ENCODE measurements at regions not wholly inside any gene's neighbourhood (a gene's known extent, or its start where the extent isn't known, plus 50 kb on each side); places are given as distances from the start of the nearest gene placed in this dataset.

- TF ChIP-seq REST (IDR thresholded peaks at IDR 0.05; ENCODE audit: insufficient read depth in 1 of 2, low read depth in 2 of 2, low read length in 2 of 2), result no peak
- no peak for TF ChIP-seq POLR2AphosphoS5 (IDR thresholded peaks at IDR 0.05; ENCODE audit: low read depth, low read length)
These were observed 1724.1 kb upstream of the SEL1L start for GRCh38 chr14:83257466-83258439.

- TF ChIP-seq REST (IDR thresholded peaks at IDR 0.05; ENCODE audit: insufficient read depth in 1 of 2, low read depth in 2 of 2, low read length in 2 of 2) (no peak), TAF1 (IDR thresholded peaks at IDR 0.05; ENCODE audit: borderline replicate concordance, insufficient read depth, low read length) (no peak), POLR2AphosphoS5 (IDR thresholded peaks at IDR 0.05; ENCODE audit: low read depth, low read length) (no peak), SIN3A (IDR thresholded peaks at IDR 0.05; ENCODE audit: borderline replicate concordance, insufficient read depth, low read length) (no peak), FOXP2 (optimal IDR thresholded peaks at IDR 0.05; ENCODE audit: borderline replicate concordance, extremely low read depth, extremely low read length, insufficient read depth) (no peak)
These were observed 1727.1 kb upstream of the SEL1L start for GRCh38 chr14:83260751-83261150.

GRCh38 chr14:83269583-83269982 is 1735.9 kb upstream of the SEL1L start:
- TF ChIP-seq TAF1 (IDR thresholded peaks at IDR 0.05; ENCODE audit: borderline replicate concordance, insufficient read depth, low read length) (no peak), SIN3A (IDR thresholded peaks at IDR 0.05; ENCODE audit: borderline replicate concordance, insufficient read depth, low read length) (no peak), REST (IDR thresholded peaks at IDR 0.05; ENCODE audit: insufficient read depth in 1 of 2, low read depth in 2 of 2, low read length in 2 of 2) (no peak), POLR2AphosphoS5 (IDR thresholded peaks at IDR 0.05; ENCODE audit: low read depth, low read length) (no peak), FOXP2 (optimal IDR thresholded peaks at IDR 0.05; ENCODE audit: borderline replicate concordance, extremely low read depth, extremely low read length, insufficient read depth) (no peak)

GRCh38 chr14:83271663-83272062 is 1738.0 kb upstream of the SEL1L start:
- TF ChIP-seq FOXP2 (optimal IDR thresholded peaks at IDR 0.05; ENCODE audit: borderline replicate concordance, extremely low read depth, extremely low read length, insufficient read depth), result no peak
- TF ChIP-seq SIN3A (IDR thresholded peaks at IDR 0.05; ENCODE audit: borderline replicate concordance, insufficient read depth, low read length), result no peak
- TF ChIP-seq TAF1 (IDR thresholded peaks at IDR 0.05; ENCODE audit: borderline replicate concordance, insufficient read depth, low read length), result no peak
- TF ChIP-seq REST (IDR thresholded peaks at IDR 0.05; ENCODE audit: insufficient read depth in 1 of 2, low read depth in 2 of 2, low read length in 2 of 2), result no peak
- TF ChIP-seq POLR2AphosphoS5 (IDR thresholded peaks at IDR 0.05; ENCODE audit: low read depth, low read length), result no peak
